Parathyroid adenoma (tissue), 2 donors: ENCODE measurements at regions not wholly inside any gene's neighbourhood (a gene's known extent, or its start where the extent isn't known, plus 50 kb on each side); places are given as distances from the start of the nearest gene placed in this dataset.

ENCODE experiments used
- H2AFZ ChIP-seq: fragments of 300-600 bp; sonication (generic); one replicate; pipeline ENCODE4 v1.7.0; 2017; ENCODE audit warnings: antibody characterized with exemption, mild to moderate bottlenecking
- H3K27ac ChIP-seq: fragments of 300-600 bp; sonication (generic); one replicate; pipeline ENCODE4 v1.7.0; 2017
- H3K27me3 ChIP-seq: fragments of 300-600 bp; sonication (generic); one replicate; pipeline ENCODE4 v1.7.0; 2017; ENCODE audit warnings: low read length; ENCODE audit not compliant: control insufficient read depth, insufficient read depth
- H3K36me3 ChIP-seq: fragments of 300-600 bp; sonication (generic); one replicate; pipeline ENCODE4 v1.7.0; 2017; ENCODE audit warnings: low read length; ENCODE audit not compliant: control insufficient read depth, insufficient read depth
- H3K4me1 ChIP-seq: fragments of 300-600 bp; sonication (generic); one replicate; pipeline ENCODE4 v1.7.0; 2017; ENCODE audit warnings: control low read depth
- H3K4me2 ChIP-seq: fragments of 300-600 bp; sonication (generic); one replicate; pipeline ENCODE4 v1.7.0; 2017; ENCODE audit warnings: low read length
- H3K4me3 ChIP-seq: fragments of 300-600 bp; sonication (generic); one replicate; pipeline ENCODE4 v1.7.0; 2017; ENCODE audit warnings: low read depth, low read length
- H3K79me2 ChIP-seq: fragments of 300-600 bp; sonication (generic); one replicate; pipeline ENCODE4 v1.7.0; 2017; ENCODE audit warnings: control low read depth
- H3K9ac ChIP-seq: fragments of 300-600 bp; sonication (generic); one replicate; pipeline ENCODE4 v1.7.0; 2017; ENCODE audit warnings: mild to moderate bottlenecking
- H3K9me3 ChIP-seq: fragments of 300-600 bp; sonication (generic); one replicate; pipeline ENCODE4 v1.7.0; 2017; ENCODE audit warnings: low read length; ENCODE audit not compliant: control insufficient read depth
- TF ChIP-seq, protein P1 (sequence below): fragments of 300-600 bp; sonication (generic); IDR thresholded peaks from one replicate; pipeline ENCODE4 v1.7.0; 2017; ENCODE audit warnings: antibody characterized with exemption, mild to moderate bottlenecking
- donor health status: primary hyperparathyroidism.

DNA sequence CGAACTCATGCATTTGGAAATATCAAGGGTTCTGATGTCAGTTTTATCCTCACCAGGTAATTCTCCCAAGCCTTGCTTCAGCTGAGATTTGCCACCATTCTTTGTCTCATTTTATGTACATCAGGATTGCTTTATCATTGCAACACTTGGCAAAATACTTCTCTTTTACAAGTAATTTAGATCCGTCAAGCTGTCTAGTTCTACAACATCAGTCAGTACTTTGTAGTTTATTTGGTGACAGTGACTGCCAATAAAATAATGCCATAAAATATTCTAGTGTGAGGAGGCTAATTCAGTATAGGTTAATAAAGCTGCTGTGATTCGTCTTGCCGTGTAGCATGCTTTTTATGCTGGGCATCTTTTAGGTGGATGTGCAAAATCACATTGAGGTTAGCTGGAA lies 565.3 kb upstream of the SGO1 start:
- no peak overlapping the region for H3K4me3 ChIP-seq
- no peaks in the 10 kb centered on the region for H3K79me2 ChIP-seq
- no peak overlapping the region for H3K9ac ChIP-seq
- H3K4me2 ChIP-seq = no peak overlapping the region
- H3K27me3 ChIP-seq = no peaks in the 10 kb centered on the region
- no peaks in the 10 kb centered on the region for H3K4me1 ChIP-seq
- H3K36me3 ChIP-seq = no peaks in the 10 kb centered on the region
- TF ChIP-seq, protein P1, sequence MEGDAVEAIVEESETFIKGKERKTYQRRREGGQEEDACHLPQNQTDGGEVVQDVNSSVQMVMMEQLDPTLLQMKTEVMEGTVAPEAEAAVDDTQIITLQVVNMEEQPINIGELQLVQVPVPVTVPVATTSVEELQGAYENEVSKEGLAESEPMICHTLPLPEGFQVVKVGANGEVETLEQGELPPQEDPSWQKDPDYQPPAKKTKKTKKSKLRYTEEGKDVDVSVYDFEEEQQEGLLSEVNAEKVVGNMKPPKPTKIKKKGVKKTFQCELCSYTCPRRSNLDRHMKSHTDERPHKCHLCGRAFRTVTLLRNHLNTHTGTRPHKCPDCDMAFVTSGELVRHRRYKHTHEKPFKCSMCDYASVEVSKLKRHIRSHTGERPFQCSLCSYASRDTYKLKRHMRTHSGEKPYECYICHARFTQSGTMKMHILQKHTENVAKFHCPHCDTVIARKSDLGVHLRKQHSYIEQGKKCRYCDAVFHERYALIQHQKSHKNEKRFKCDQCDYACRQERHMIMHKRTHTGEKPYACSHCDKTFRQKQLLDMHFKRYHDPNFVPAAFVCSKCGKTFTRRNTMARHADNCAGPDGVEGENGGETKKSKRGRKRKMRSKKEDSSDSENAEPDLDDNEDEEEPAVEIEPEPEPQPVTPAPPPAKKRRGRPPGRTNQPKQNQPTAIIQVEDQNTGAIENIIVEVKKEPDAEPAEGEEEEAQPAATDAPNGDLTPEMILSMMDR = no peak
- no peak overlapping the region for H2AFZ ChIP-seq
- H3K9me3 ChIP-seq = no peaks in the 10 kb centered on the region
- no peak overlapping the region for H3K27ac ChIP-seq

DNA sequence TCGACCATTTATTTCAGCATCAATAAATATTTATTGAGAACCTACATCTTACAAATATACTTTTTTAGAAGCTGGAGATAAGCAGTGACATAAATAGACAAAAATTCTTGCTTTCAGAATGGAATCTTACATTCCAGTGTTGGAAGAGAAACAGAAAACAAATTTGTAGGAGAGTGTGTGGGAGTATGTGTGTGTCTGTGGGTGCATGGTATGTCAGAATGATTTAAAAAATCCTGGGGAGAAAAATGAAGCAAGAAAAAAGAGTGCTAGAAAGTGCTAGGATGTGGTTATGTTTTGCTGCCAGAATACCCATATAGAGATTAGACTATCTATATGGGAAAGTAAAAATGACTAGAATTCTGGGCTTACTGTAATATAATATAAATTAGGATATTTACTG lies 561.7 kb upstream of the SGO1 start:
- Histone ChIP-seq H3K79me2 (no peaks in the 10 kb centered on the region), H3K36me3 (no peaks in the 10 kb centered on the region), H2AFZ (no peak overlapping the region), H3K4me2 (no peak overlapping the region), H3K9ac (no peak overlapping the region), H3K27me3 (no peaks in the 10 kb centered on the region), H3K27ac (no peak overlapping the region), H3K4me1 (no peaks in the 10 kb centered on the region), H3K4me3 (no peak overlapping the region), H3K9me3 (no peaks in the 10 kb centered on the region)
- TF ChIP-seq, protein P1 = no peak

DNA sequence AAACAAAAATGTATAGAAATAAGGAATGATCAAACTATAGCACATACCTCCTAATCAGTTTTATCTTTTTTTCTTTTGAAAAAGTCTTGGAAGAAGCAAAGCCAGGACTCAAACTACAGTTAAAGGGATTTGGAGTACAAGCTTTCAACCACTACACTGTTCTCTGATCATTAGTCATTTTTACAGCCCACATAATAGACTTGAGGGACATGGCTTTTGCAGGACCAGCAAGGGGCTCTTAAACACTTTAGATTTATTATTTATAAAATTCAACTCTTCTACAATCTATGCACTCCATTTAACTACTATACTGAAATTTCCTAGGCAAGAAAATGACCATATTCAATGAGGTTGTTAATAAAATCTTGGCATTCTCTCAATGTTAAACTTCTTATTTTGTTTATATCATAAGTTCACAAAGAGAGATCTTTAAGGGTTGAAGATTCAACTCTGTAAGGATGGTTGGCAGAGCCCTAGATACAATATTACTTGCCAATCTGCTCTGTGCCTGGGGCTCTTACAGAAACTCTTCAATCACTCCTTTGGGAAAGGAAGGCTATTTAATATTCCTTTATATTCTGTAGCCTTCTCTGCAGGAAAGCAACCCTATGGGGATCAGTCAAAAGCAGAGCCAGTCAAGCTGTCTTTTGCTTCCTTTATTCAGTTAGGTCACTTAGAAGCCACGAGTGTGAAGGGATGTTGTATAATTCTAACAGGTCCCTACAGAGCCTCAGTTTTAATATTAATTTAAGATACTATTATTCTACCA lies 557.7 kb upstream of the SGO1 start:
- H3K79me2 ChIP-seq = no peaks in the 10 kb centered on the region
- H2AFZ ChIP-seq = no peak overlapping the region
- H3K4me3 ChIP-seq = no peak overlapping the region
- TF ChIP-seq, protein P1 = no peak
- H3K4me2 ChIP-seq = no peak overlapping the region
- H3K9ac ChIP-seq = no peak overlapping the region
- H3K4me1 ChIP-seq = no peaks in the 10 kb centered on the region
- H3K27ac ChIP-seq = no peak overlapping the region
- H3K9me3 ChIP-seq = no peaks in the 10 kb centered on the region
- H3K27me3 ChIP-seq = no peaks in the 10 kb centered on the region
- H3K36me3 ChIP-seq = no peaks in the 10 kb centered on the region

DNA sequence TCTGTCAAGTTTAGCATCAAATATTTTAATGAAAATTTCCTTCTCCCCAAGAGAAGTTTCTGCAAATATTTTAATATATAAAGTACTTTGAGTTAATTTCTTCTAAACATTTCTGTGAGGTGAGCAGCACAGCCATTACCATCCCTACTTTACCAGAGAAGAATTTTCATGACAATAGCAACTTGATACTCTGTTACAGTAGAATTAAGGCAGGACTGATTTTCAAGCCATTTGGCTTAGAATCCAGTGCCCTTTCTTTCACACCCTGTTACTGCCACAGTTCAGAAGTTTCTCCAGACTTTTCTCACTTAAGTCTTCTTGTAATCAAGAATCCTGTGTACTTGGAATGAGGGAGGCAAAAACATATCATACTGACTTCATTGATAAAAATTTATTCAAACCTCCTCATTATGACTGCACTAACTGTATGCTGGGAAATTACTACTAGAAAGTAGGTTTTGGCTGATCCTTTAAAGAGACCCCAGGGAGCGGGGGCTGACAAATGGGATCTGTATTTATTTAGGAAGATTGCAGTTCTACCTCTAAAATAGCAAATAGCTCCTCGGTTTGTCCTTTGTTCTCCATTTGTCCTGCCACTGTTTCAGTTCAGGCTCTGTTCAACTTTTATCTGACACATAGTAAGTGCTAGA lies 557.0 kb upstream of the SGO1 start:
- H3K79me2 ChIP-seq = no peaks in the 10 kb centered on the region
- no peaks in the 10 kb centered on the region for H3K27me3 ChIP-seq
- no peak overlapping the region for H3K4me2 ChIP-seq
- no peak overlapping the region for H2AFZ ChIP-seq
- H3K4me1 ChIP-seq = no peaks in the 10 kb centered on the region
- H3K36me3 ChIP-seq = no peaks in the 10 kb centered on the region
- no peak overlapping the region for H3K9ac ChIP-seq
- no peak overlapping the region for H3K27ac ChIP-seq
- no peaks in the 10 kb centered on the region for H3K9me3 ChIP-seq
- TF ChIP-seq, protein P1 = no peak
- no peak overlapping the region for H3K4me3 ChIP-seq
